Left forelimb (tissue), 1 donor: ENCODE measurements at regions not wholly inside any gene's neighbourhood (a gene's known extent, or its start where the extent isn't known, plus 50 kb on each side); places are given as distances from the start of the nearest gene placed in this dataset.
"Not testable (repeated sequence)": the region's sequence is repeated elsewhere in the genome, so short reads cannot be mapped to it uniquely, and the experiment has no call there.

ENCODE experiments used
- DNase-seq: peaks from one replicate; pipeline ENCODE4 v3.0.0-alpha.2; 2018; ENCODE audit warnings: low spot score

GRCh38 chr15:54840621-54841398, 355.9 kb downstream of the RSL24D1 start:
- DNase-seq: no peak

- no peak for DNase-seq
Observed at GRCh38 chr15:54839379-54839778, 357.4 kb downstream of the RSL24D1 start.

GRCh38 chr15:54836052-54836795, 360.5 kb downstream of the RSL24D1 start:
- no peak for DNase-seq

DNA sequence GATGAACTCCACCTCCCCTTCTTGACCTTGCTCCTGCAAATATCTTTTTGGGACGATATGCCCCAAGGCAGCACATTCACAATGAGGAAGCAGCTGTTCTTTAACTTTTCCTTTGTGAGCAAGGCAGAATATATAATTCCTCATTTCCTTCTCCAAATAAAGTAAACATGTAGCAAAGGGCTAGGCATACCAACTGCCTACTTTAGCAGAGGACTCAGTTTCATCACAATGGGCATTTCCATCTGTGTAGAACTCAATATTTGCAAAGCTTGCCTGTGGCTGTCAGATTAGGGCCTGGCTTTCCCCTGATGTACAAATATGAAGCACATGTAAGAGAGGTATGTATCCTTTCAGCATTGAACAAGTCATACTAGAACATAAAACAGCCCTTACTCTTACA, 366.9 kb downstream of the RSL24D1 start:
- DNase-seq: no peak

- no peak for DNase-seq
Observed at GRCh38 chr15:54820811-54821210, 375.9 kb downstream of the RSL24D1 start.

DNA sequence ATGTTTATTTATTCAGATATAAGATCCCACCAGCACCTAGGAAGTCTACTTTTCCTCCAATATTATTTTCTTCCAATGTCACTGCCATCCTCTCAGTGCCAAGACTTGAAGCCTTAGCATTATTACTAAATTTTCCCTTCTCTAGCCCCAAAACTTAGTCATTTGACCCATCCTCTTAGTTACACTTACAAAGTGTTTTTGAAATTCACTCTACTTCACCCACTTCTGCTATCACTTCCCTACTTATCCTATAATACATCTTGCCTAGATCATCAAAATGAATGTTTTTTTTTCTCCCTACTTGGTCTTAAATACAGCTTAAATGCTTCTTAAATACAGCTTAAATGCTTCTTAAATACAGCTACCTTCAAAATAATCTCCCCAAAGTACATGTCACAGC, 376.6 kb downstream of the RSL24D1 start:
- no peak for DNase-seq

DNA sequence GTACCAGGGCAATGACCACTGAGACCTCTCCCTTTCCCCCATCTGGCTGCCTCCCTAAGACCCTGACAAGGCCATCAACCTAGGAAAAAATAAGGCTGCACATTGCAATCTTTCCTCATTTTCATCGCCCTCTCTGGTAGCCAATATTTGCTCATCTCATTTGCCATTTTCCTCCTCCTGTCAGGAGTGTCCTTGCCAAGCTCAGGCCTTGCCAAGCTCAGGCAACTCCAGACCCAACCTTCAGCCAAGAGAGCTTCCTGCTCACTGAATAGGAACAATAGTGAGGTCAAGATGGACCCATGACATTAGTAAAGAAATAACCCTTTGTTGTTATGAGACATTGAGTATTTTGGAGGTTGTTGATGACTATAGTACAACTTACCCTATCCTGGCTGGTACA, 380.3 kb downstream of the RSL24D1 start:
- no peak for DNase-seq

- no peak for DNase-seq
Observed at GRCh38 chr15:54815556-54815955, 381.2 kb downstream of the RSL24D1 start.

- no peak for DNase-seq
Observed at GRCh38 chr15:54812383-54812782, 384.4 kb downstream of the RSL24D1 start.

GRCh38 chr15:54810496-54810895, 386.2 kb downstream of the RSL24D1 start:
- no peak for DNase-seq

GRCh38 chr15:54810031-54810430, 386.7 kb downstream of the RSL24D1 start:
- DNase-seq: no peak

GRCh38 chr15:54808321-54808720, 388.4 kb downstream of the RSL24D1 start:
- no peak for DNase-seq

DNA sequence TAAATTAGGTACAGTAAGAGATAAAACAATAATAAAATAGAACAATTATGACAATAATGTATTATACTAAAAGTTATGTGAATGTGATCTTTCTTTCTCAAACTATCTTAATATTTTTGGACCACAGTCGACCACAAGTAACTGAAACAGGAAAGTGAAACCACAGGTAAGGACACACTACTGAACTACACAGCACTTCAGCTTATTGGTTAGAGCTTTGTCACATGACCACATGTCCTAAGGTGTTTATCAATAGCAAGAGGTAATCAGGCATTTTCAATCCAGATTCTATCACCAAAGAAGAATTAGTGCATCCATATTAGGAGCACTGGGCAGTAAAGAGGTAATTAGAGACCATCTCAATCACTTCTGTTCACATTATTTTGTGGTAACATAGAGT, 392.8 kb downstream of the RSL24D1 start:
- DNase-seq: no peak

- DNase-seq: no peak
Observed at GRCh38 chr15:54803134-54803808, 393.5 kb downstream of the RSL24D1 start.

DNA sequence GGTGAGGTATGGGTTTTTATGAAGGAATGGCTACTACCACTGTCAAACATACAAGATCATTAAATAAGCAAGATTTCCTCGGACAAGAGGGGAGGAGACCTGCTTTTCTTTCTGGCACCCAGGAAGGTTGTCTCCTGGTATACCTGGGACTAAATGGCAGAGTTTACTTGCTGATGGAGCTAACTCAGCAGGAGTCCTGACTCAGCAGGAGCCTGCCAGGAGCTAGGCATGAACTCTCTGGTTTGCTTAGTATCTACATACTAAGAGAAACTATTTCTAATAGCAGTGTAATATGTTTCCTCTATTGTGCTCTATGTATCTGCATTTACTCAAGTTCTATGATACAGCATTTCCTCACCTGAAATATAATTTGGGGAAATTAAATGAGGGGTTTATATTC, 404.2 kb downstream of the RSL24D1 start:
- DNase-seq: no peak

DNA sequence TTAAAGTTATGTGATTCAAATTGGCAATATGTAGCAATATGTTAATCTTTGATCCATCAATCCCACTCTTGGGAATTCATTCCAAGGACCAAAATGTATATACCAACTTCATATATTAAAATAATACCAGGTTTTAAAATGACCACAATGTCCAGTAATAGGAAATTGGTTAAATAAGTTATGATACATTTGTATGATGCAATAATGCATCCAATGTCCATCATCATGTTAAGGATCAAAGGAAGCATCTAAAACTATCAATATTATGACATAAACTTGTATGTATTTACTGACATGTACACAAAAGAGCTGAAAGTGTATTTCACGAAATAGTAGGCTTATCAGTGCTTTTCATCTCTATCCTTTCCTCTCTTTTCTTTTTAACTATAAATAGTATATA, 406.0 kb downstream of the RSL24D1 start:
- DNase-seq: no peak

GRCh38 chr15:54789376-54789775, 407.4 kb downstream of the RSL24D1 start:
- no peak for DNase-seq

- not testable (repeated sequence) for DNase-seq
Observed at GRCh38 chr15:54781220-54781619, 415.5 kb downstream of the RSL24D1 start.

DNA sequence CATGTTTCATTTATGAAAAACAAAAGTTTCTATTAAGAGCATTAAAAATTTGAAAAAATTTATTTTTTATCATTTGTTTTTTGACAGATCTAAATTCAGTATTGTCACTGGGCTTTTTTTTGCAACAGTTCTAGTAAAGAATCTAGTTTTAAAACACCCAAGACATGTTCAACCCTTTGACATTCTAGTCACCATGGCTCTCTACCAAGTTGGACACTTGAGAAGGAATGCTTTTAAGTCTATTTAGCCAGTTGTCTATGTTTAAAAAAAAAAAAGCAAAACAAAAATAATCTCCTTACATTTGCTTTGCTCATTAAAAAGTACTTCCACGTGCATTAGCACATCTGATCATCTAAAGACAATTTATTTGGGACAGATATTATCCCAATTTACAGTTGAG, 417.5 kb downstream of the RSL24D1 start:
- no peak for DNase-seq

- DNase-seq: no peak
Observed at GRCh38 chr15:54776410-54776809, 420.3 kb downstream of the RSL24D1 start.

DNA sequence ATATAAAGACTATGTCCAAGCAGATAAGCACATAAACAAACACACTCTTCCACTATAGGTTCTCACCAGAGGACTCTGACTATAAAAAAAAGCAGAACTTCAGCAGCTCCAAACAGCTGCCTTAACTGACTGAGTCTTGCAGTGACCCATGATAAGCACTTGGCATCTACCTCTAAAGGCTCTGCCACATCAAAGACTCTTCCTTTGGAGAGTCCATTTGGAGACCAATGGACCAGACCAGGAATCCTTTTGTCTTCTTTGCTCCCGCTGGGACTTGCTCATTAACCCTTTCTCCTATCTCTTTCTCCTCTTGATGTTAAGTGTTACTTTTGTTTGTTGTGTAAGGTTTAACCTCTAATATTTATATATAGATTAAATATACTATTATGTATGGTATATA, 424.1 kb downstream of the RSL24D1 start:
- no peak for DNase-seq

DNA sequence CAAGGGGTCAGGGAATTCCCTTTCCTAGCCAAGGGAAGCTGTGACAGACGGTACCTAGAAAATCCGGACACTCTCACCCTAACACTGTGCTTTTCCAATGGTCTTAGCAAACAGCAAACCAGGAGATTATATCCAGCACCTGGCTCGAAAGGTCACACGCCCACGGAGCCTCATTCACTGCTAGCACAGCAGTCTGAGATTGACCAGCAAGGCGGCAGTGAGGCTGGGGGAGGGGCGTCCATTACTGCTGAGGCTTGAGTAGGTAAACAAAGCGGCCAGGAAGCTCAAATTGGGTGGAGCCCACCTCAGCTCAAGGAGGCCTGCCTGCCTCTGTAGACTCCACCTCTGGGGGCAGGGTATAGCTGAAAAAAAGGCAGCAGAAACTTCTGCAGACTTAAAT, 447.3 kb downstream of the RSL24D1 start:
- not testable (repeated sequence) for DNase-seq
